Breast epithelium (tissue), 3 donors: ENCODE measurements at regions not wholly inside any gene's neighbourhood (a gene's known extent, or its start where the extent isn't known, plus 50 kb on each side); places are given as distances from the start of the nearest gene placed in this dataset.

ENCODE experiments used
- CTCF ChIP-seq, 3 donors: fragments of 450-650 bp; IDR thresholded peaks; one replicate each; pipeline ENCODE4 v1.5.1; 2016 to 2017; ENCODE audit warnings: antibody characterized with exemption in 3 of 3, mild to moderate bottlenecking in 3 of 3, moderate library complexity in 3 of 3
- POLR2A ChIP-seq: fragments of 450-650 bp; IDR thresholded peaks from one replicate; pipeline ENCODE4 v1.6.1; 2016; ENCODE audit warnings: antibody characterized with exemption, mild to moderate bottlenecking, moderate library complexity

GRCh38 chr2:208654056-208654455, 247.5 kb downstream of the PTH2R start:
- TF ChIP-seq CTCF (IDR thresholded peaks at IDR 0.05), result no peak
- TF ChIP-seq POLR2A, result no peak
